ENCODE measurements at regions not wholly inside any gene's neighbourhood (a gene's known extent, or its start where the extent isn't known, plus 50 kb on each side); places are given as distances from the start of the nearest gene placed in this dataset.

- TF ChIP-seq BHLHE40 (IDR thresholded peaks at IDR 0.05; ENCODE audit: low read length): no peak
- TF ChIP-seq TAF1 (IDR thresholded peaks at IDR 0.05; ENCODE audit: control insufficient read depth, extremely low read depth, insufficient read depth, low read length, severe bottlenecking): no peak
- TF ChIP-seq RAD21 (CRISPR knock-in tag; conservative IDR thresholded peaks at IDR 0.05 in 1 of 2, IDR thresholded peaks at IDR 0.05 in 1 of 2): no peak
- no peak for TF ChIP-seq TEAD1 (CRISPR knock-in tag; IDR thresholded peaks at IDR 0.05)
- no peak for TF ChIP-seq CHD2 (IDR thresholded peaks at IDR 0.05; ENCODE audit: low read depth, low read length)
- no peak for TF ChIP-seq HLTF (IDR thresholded peaks at IDR 0.05)
- TF ChIP-seq ZBTB11 (CRISPR knock-in tag; IDR thresholded peaks at IDR 0.05): no peak
- no peak for TF ChIP-seq ATF3 (IDR thresholded peaks at IDR 0.05)
- TF ChIP-seq ATF3 (CRISPR knock-in tag; conservative IDR thresholded peaks at IDR 0.05): no peak
- TF ChIP-seq MCM2 (IDR thresholded peaks at IDR 0.05; ENCODE audit: low read depth): no peak
These were observed 91.8 kb upstream of the PFN2 start for GRCh38 chr3:150062492-150062891.
